ENCODE measurements at regions not wholly inside any gene's neighbourhood (a gene's known extent, or its start where the extent isn't known, plus 50 kb on each side); places are given as distances from the start of the nearest gene placed in this dataset.

GRCh38 chr10:8417631-8418030 lies 363.1 kb downstream of the GATA3 start:
- Histone ChIP-seq H3K27ac (ENCODE audit: insufficient read depth, low read length) (no peak overlapping the region), H3K23ac (ENCODE audit: low read depth, low read length) (no peak overlapping the region), H2BK20ac (ENCODE audit: low read depth, low read length) (no peak overlapping the region), H3K9me3 (ENCODE audit: control insufficient read depth, insufficient read depth, low read length) (peaks cover 10% of the 10 kb centered on the region), H4K8ac (ENCODE audit: low read depth in 2 of 2, low read length in 2 of 2) (no peak overlapping the region), H2BK120ac (ENCODE audit: low read depth, low read length) (no peak overlapping the region), H3K4me2 (ENCODE audit: low read depth, low read length) (no peak overlapping the region), H3K4ac (ENCODE audit: low read depth, low read length) (no peak overlapping the region), H3K18ac (ENCODE audit: low read depth, low read length) (no peak overlapping the region), H2AK5ac (ENCODE audit: low read depth, low read length) (no peak overlapping the region), H3K9ac (ENCODE audit: low read depth, low read length) (no peak overlapping the region), H3K36me3 (ENCODE audit: control insufficient read depth, insufficient read depth, low read length) (no peaks in the 10 kb centered on the region), H3K9me1 (ENCODE audit: insufficient read depth, low read length) (no peaks in the 10 kb centered on the region), H4K20me1 (ENCODE audit: insufficient read depth, low read length) (no peaks in the 10 kb centered on the region), H3K79me1 (ENCODE audit: low read depth in 1 of 2, low read length in 2 of 2) (no peaks in the 10 kb centered on the region), H4K91ac (ENCODE audit: insufficient read depth, low read depth, low read length) (no peak overlapping the region), H3K56ac (ENCODE audit: extremely low read depth, insufficient read depth, low read length) (no peak overlapping the region), H2AK9ac (replicated peaks; ENCODE audit: low read depth, low read length, poor library complexity) (no peak overlapping the region), H3K4me1 (ENCODE audit: control insufficient read depth, insufficient read depth, low read length) (no peaks in the 10 kb centered on the region), H3K4me3 (ENCODE audit: insufficient read depth, low read depth, low read length) (no peak overlapping the region), H2AFZ (replicated peaks; ENCODE audit: low read length, poor library complexity) (no peak overlapping the region), H2BK15ac (ENCODE audit: low read depth, low read length) (no peak overlapping the region), H3K14ac (replicated peaks; ENCODE audit: low read depth, low read length) (no peak overlapping the region), H3K27me3 (ENCODE audit: control insufficient read depth, insufficient read depth, low read length) (no peaks in the 10 kb centered on the region), H4K5ac (ENCODE audit: low read depth, low read length) (no peak overlapping the region), H2BK5ac (ENCODE audit: low read depth, low read length, poor library complexity, severe bottlenecking) (no peak overlapping the region)
- no CpG with 5 or more reads among the region's 1 CpG for WGBS, 2 experiments (ENCODE audit: extremely low coverage in 2 of 2, insufficient read length in 1 of 2)
- in situ Hi-C loops (cut with MboI; ENCODE audit: low sequenced_read_pairs) (no loop called here), intact Hi-C loops (cut with micrococcal nuclease) (no loop called here), dilution Hi-C loops (cut with HindIII; ENCODE audit: low sequenced_read_pairs, unreplicated experiment) (no loop called here)
- ChIA-PET POLR2A (ENCODE audit: unreplicated experiment) (no interaction called here), CTCF (no interaction called here)
- ATAC-seq (ENCODE audit: low read depth) = no peak
- no peak for DNase-seq
- no peak for TF ChIP-seq CHD1 (IDR thresholded peaks at IDR 0.05; ENCODE audit: low read depth, low read length)
- TF ChIP-seq CEBPB (IDR thresholded peaks at IDR 0.05; ENCODE audit: low read depth, low read length) = no peak
- no peak for TF ChIP-seq RFX5 (IDR thresholded peaks at IDR 0.05; ENCODE audit: low read depth, low read length)
- TF ChIP-seq RCOR1 (IDR thresholded peaks at IDR 0.05; ENCODE audit: insufficient replicate concordance, low read length) = no peak
- TF ChIP-seq MAZ (IDR thresholded peaks at IDR 0.05; ENCODE audit: borderline replicate concordance, low read depth, low read length) = no peak
- no peak for TF ChIP-seq MXI1 (IDR thresholded peaks at IDR 0.05; ENCODE audit: borderline replicate concordance, low read depth, low read length)
- TF ChIP-seq USF2 (IDR thresholded peaks at IDR 0.05; ENCODE audit: low read depth, low read length) = no peak
- TF ChIP-seq POLR2A (IDR thresholded peaks at IDR 0.05; ENCODE audit: low read depth, low read length) = no peak
- TF ChIP-seq CTCF (conservative IDR thresholded peaks at IDR 0.05; ENCODE audit: low read depth, low read length) = no peak
- TF ChIP-seq MAFK (IDR thresholded peaks at IDR 0.05; ENCODE audit: low read depth, low read length) = no peak
- TF ChIP-seq FOS (IDR thresholded peaks at IDR 0.05; ENCODE audit: low read depth, low read length) = no peak
- no peak for TF ChIP-seq RAD21 (IDR thresholded peaks at IDR 0.05; ENCODE audit: low read length)
- TF ChIP-seq ELK1 (IDR thresholded peaks at IDR 0.05; ENCODE audit: borderline replicate concordance, low read depth, low read length) = no peak
- BruUV-seq (replicated peaks) = no TSS peak

All from IMR-90 (cell line).